T-cell (primary cell): ENCODE measurements at regions not wholly inside any gene's neighbourhood (a gene's known extent, or its start where the extent isn't known, plus 50 kb on each side); places are given as distances from the start of the nearest gene placed in this dataset.

Experiments used
- ATAC-seq, 4 experiments: fragments of 200-7000 bp in 3 of 4; fragments of 150-1000 bp in 1 of 4; cut with Tn5 transposase; replicated peaks in 1 of 4; 1 replicate in 3 of 4; 2 replicates in 1 of 4; pipeline ENCODE4 v1.10.0; 2021; ENCODE audit warnings: moderate library complexity in 3 of 4, mild to moderate bottlenecking in 2 of 4, moderate number of reproducible peaks in 1 of 4
- CTCF ChIA-PET, 2 donors: fragments of 300-600 bp; sonication (Branson Sonifier 250); formaldehyde crosslinking; loops; one replicate each; lab custom pipeline; 2022; ENCODE audit warnings: antibody characterized with exemption in 2 of 2; lab: Charles Lee
- POLR2A ChIA-PET, 2 donors: fragments of 300-600 bp; sonication (Branson Sonifier 250); formaldehyde crosslinking; loops; one replicate each; lab custom pipeline; 2022; ENCODE audit warnings: antibody characterized with exemption in 2 of 2; lab: Charles Lee
- DNase-seq, 35 experiments: peaks; one replicate each; pipeline versions ENCODE4 v3.0.0 to v3.0.0-alpha.2; 2013 to 2023
- H3K27ac ChIP-seq: one replicate; pipeline ENCODE4 v1.5.1; 2013; ENCODE audit warnings: low read length
- H3K27me3 ChIP-seq, 2 experiments: replicated peaks in 1 of 2; 1 replicate in 1 of 2; 2 replicates in 1 of 2; pipeline versions ENCODE4 v1.6.1 to v1.7.0; 2013; ENCODE audit warnings: low read length in 1 of 2, mixed read lengths in 1 of 2; ENCODE audit not compliant: control insufficient read depth in 2 of 2, insufficient read depth in 2 of 2; ENCODE audit errors: extremely low read depth in 1 of 2
- H3K36me3 ChIP-seq, 2 donors: 1 replicate in 1 of 2; 2 replicates in 1 of 2; pipeline versions ENCODE4 v1.6.1 to v1.7.0; 2013; ENCODE audit warnings: low read length in 1 of 2; ENCODE audit not compliant: control insufficient read depth in 2 of 2, insufficient read depth in 1 of 2; ENCODE audit errors: extremely low read depth in 1 of 2
- H3K4me1 ChIP-seq, 2 experiments: 1 replicate in 1 of 2; 2 replicates in 1 of 2; pipeline versions ENCODE4 v1.6.1 to v1.7.0; 2013; ENCODE audit warnings: low read length in 2 of 2, mixed read lengths in 1 of 2; ENCODE audit not compliant: insufficient read depth in 2 of 2, control insufficient read depth in 1 of 2; ENCODE audit errors: extremely low read depth in 1 of 2
- H3K4me3 ChIP-seq, 2 donors: 1 replicate in 1 of 2; 2 replicates in 1 of 2; pipeline versions ENCODE4 v1.5.1 to v1.7.0; 2013; ENCODE audit warnings: mild to moderate bottlenecking in 2 of 2, low read length in 1 of 2, moderate library complexity in 1 of 2; ENCODE audit not compliant: control insufficient read depth in 1 of 2; ENCODE audit errors: extremely low read depth in 1 of 2
- H3K9me3 ChIP-seq: 2 replicates; pipeline ENCODE4 v1.7.0; 2013
- H3K27ac Mint-ChIP-seq, 2 donors: one replicate each; pipeline ENCODE4 v1.8.0; 2020 to 2021; ENCODE audit warnings: mild to moderate bottlenecking in 2 of 2, mixed read lengths in 2 of 2
- H3K27me3 Mint-ChIP-seq, 2 donors: one replicate each; pipeline ENCODE4 v1.8.0; 2021 to 2022; ENCODE audit warnings: mixed read lengths in 2 of 2
- H3K36me3 Mint-ChIP-seq: one replicate; pipeline ENCODE4 v1.8.0; 2021; ENCODE audit warnings: mixed read lengths
- H3K4me1 Mint-ChIP-seq, 3 donors: one replicate each; pipeline ENCODE4 v1.8.0; 2020 to 2022; ENCODE audit warnings: mixed read lengths in 3 of 3, mild to moderate bottlenecking in 1 of 3
- H3K4me3 Mint-ChIP-seq, 3 donors: one replicate each; pipeline ENCODE4 v1.8.0; 2020 to 2022; ENCODE audit warnings: mild to moderate bottlenecking in 3 of 3, mixed read lengths in 3 of 3, moderate library complexity in 3 of 3
- H3K9me3 Mint-ChIP-seq, 3 donors: one replicate each; pipeline ENCODE4 v1.8.0; 2020 to 2022; ENCODE audit warnings: mixed read lengths in 3 of 3
- WGBS: methylation state at CpG from one replicate; pipeline ENCODE4 v1.1.5; 2013; ENCODE audit warnings: missing lambda C conversion rate; ENCODE audit not compliant: insufficient coverage; 5-methylcytosine and 5-hydroxymethylcytosine counted together

DNA sequence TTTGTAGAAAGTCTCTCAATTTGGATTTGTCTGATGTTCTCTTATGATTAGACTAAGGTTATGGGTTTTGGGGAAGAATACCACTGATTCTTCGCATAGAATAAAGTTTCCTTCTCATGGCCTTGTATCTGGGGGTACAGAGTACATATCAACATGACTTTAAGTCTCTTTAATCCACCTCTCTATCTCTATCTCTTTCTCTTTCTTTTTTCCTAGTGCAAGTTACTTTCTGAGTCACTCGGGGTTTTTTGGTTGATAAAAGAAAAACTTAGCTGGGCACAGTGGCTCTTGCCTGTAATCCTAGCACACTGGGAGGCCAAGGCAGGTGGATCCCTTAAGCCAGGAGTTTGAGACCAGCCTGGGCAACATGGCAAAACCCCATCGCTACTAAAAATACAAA is 100.1 kb upstream of the MAP4K3 start:
- DNase-seq (no peak), ATAC-seq (no peak)
- H3K4me1 ChIP-seq: no peaks in the 10 kb centered on the region
- Mint-ChIP-seq H3K27ac (no peak overlapping the region), H3K4me3 (no peak overlapping the region), H3K36me3 (no peaks in the 10 kb centered on the region), H3K4me1 (no peaks in the 10 kb centered on the region), H3K27me3 (peaks cover 0 to 2% of the 10 kb centered on the region in 2 donors), H3K9me3 (no peaks in the 10 kb centered on the region)
- ChIA-PET CTCF (no interaction called here), POLR2A (interaction anchor here in 1 of 2 donors (0.6 kb wide), 2 partner anchors 466 to 879 kb away, joined by 3 to 5 read pairs; no protein-coding TSS in a partner anchor)
- no peaks in the 10 kb centered on the region for H3K36me3 ChIP-seq
- 100% methylated on average over 1 of the region's 3 CpGs for WGBS
- no peak overlapping the region for H3K4me3 ChIP-seq
- peaks cover 0 to 3% of the 10 kb centered on the region in 2 experiments for H3K27me3 ChIP-seq
- H3K27ac ChIP-seq: no peak overlapping the region
- H3K9me3 ChIP-seq: no peaks in the 10 kb centered on the region

DNA sequence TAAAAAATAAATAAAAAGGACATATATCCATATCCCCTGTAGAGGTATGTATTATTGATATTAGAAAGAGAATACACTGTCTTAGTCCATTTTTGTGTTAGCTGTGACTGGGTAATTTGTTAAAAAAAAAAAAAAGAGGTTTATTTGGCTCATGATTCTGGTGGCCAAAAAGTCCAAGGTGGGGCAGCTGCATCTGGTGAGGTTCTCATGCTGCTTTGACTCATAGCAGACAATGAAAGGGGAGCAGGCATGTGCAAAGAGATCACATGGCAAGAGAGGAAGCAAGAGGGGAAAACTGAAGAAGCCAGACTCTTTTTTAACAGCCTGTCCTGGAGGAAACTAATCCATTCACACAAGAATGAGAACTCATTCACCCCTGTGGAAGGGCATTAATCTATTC is 101.6 kb upstream of the MAP4K3 start:
- Histone ChIP-seq H3K4me1 (no peaks in the 10 kb centered on the region), H3K27me3 (no peaks in the 10 kb centered on the region), H3K36me3 (no peaks in the 10 kb centered on the region), H3K4me3 (no peak overlapping the region), H3K9me3 (no peaks in the 10 kb centered on the region), H3K27ac (no peak overlapping the region)
- H3K9me3 Mint-ChIP-seq: no peaks in the 10 kb centered on the region
- peaks cover 0 to 2% of the 10 kb centered on the region in 2 donors for H3K27me3 Mint-ChIP-seq
- H3K36me3 Mint-ChIP-seq: no peaks in the 10 kb centered on the region
- no peak overlapping the region for H3K27ac Mint-ChIP-seq
- no peak overlapping the region for H3K4me3 Mint-ChIP-seq
- ATAC-seq (no peak), DNase-seq (no peak)
- no peaks in the 10 kb centered on the region for H3K4me1 Mint-ChIP-seq
- CTCF ChIA-PET: no interaction called here
- POLR2A ChIA-PET: no interaction called here

DNA sequence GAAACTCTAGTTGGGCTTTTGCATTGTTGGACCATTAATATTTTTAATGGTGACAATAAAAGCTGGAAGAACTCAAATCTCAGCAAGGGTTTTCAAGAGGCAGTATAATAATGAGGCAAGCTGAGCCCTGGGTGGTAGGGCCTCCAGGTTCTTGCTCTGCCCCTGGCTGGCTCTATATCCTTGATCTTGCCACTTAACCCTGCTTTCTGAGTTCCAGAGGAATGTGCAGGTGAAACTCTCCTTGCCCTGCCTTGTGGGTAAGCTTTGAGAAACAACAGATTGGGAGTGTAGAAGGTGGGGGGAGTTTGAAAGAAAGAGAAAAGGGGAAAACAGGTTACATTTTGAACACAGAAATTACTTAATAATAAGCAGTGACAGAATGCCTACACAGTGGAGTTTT is 103.3 kb upstream of the MAP4K3 start:
- Mint-ChIP-seq H3K4me3 (no peak overlapping the region), H3K36me3 (no peaks in the 10 kb centered on the region)
- H3K4me1 ChIP-seq: no peaks in the 10 kb centered on the region

DNA sequence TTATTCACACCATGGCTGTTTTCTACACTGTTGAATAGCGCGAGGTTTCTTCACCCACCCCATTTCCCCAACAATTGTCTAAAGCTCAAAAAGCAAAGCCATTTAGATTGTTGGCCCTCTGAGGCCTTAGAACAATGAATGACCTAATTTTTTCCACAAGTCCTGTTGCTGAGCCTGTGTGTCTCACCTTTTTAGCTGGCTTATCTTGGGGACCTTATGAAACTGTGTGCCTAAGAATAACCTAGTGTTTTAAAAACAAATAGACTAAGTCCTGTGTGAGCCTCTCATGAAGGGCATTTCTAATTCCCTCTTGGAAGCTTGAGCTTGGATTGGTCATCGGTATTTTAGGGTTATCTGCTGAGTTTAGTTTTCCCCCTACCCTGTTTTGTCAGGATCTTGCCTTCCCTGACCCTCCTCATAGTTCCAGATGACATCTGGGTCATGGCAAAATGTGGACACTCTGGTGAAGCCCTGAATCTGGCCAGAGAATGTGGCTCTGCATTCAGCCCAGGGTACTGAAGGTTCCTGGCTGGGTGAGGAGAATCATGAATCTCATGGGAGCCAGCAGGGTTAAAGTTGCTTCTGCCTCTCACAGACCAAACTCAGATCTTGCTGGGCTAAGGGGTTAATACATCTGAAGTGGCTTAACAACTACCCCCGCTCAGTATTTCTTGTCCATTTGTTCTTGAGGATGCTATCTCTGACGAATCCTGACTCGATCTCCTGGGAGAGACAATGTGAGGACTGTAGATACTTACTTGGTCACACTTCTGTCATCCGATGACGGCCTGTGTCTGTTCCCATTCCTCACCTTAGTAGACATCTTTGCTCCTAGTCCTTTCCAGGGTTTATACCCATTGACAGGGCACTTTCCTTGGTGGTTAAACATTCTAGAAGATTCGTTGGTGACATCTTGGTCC is 104.2 kb upstream of the MAP4K3 start:
- WGBS: 76% methylated on average over 3 of the region's 9 CpGs
- Mint-ChIP-seq H3K9me3 (no peaks in the 10 kb centered on the region), H3K36me3 (no peaks in the 10 kb centered on the region), H3K27ac (no peak overlapping the region), H3K4me3 (no peak overlapping the region), H3K27me3 (peaks cover 0 to 3% of the 10 kb centered on the region in 2 donors), H3K4me1 (no peaks in the 10 kb centered on the region)
- POLR2A ChIA-PET: no interaction called here
- Histone ChIP-seq H3K4me1 (no peaks in the 10 kb centered on the region), H3K27me3 (no peaks in the 10 kb centered on the region), H3K4me3 (no peak overlapping the region), H3K27ac (no peak overlapping the region), H3K9me3 (no peaks in the 10 kb centered on the region), H3K36me3 (no peaks in the 10 kb centered on the region)
- DNase-seq (no peak), ATAC-seq (no peak)
- CTCF ChIA-PET: no interaction called here

More for the DNA sequence above, 103.3 kb upstream of the MAP4K3 start:
- Mint-ChIP-seq H3K9me3 (no peaks in the 10 kb centered on the region), H3K4me1 (no peaks in the 10 kb centered on the region), H3K27ac (no peak overlapping the region), H3K27me3 (peaks cover 0 to 3% of the 10 kb centered on the region in 2 donors)
- ChIA-PET CTCF (no interaction called here), POLR2A (no interaction called here)
- Histone ChIP-seq H3K27me3 (no peaks in the 10 kb centered on the region), H3K4me3 (no peak overlapping the region), H3K27ac (no peak overlapping the region), H3K9me3 (no peaks in the 10 kb centered on the region), H3K36me3 (no peaks in the 10 kb centered on the region)
- ATAC-seq (no peak), DNase-seq (no peak)

DNA sequence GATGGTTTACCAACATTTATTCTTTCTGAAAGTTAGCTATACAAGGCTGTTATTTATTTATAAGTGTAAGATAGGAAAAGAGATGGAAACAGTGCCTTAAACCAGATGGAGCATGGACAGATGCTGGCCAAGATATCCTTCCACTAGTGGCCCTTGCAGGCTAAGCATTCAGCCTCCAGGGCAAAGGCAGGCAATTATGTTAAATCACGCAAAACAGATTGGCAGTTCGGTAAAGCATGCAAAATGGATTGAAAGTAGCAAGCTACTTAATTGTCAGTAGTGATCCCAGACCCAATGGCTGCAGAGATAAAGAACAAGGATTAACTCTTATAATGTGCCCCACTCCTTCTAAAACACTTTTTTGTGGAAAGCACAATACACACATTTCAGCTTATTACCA is 105.4 kb upstream of the MAP4K3 start:
- no peaks in the 10 kb centered on the region for H3K4me1 ChIP-seq
- WGBS: 90% methylated on average over 2 of the region's 2 CpGs
- CTCF ChIA-PET: no interaction called here
- POLR2A ChIA-PET: no interaction called here
- no peaks in the 10 kb centered on the region for H3K27me3 ChIP-seq
- no peak overlapping the region for H3K4me3 ChIP-seq
- no peaks in the 10 kb centered on the region for H3K9me3 Mint-ChIP-seq
- no peak overlapping the region for H3K4me3 Mint-ChIP-seq
- ATAC-seq: no peak
- DNase-seq: no peak
- no peaks in the 10 kb centered on the region for H3K36me3 Mint-ChIP-seq
- peaks cover 0 to 3% of the 10 kb centered on the region in 2 donors for H3K27me3 Mint-ChIP-seq
- no peaks in the 10 kb centered on the region for H3K9me3 ChIP-seq
- H3K27ac Mint-ChIP-seq: no peak overlapping the region
- no peak overlapping the region for H3K27ac ChIP-seq
- no peaks in the 10 kb centered on the region for H3K36me3 ChIP-seq
- no peaks in the 10 kb centered on the region for H3K4me1 Mint-ChIP-seq

DNA sequence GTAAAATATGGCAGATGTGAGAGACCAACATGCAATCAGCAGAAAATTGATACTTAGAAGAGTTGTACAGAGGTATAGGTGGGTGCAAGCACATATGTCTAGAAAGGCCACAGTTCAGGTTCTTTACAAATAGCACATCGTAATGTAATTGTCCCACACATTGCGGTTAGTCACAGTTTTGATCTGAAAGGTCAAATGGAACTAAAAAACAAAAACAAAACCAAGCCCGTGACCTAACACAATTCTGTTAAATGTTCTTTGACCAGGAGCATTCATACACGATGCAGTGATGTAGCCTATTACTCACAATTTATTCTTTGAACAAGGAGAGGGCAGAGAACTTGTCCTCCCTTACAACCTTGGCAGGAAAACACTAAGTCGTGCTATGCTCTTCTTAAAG is 108.9 kb upstream of the MAP4K3 start:
- DNase-seq (no peak), ATAC-seq (no peak)
- no peaks in the 10 kb centered on the region for H3K36me3 Mint-ChIP-seq
- no peaks in the 10 kb centered on the region for H3K9me3 Mint-ChIP-seq
- no peak overlapping the region for H3K4me3 Mint-ChIP-seq
- no peaks in the 10 kb centered on the region for H3K4me1 Mint-ChIP-seq
- Histone ChIP-seq H3K36me3 (no peaks in the 10 kb centered on the region), H3K4me1 (no peaks in the 10 kb centered on the region), H3K9me3 (no peaks in the 10 kb centered on the region), H3K27me3 (no peaks in the 10 kb centered on the region), H3K4me3 (no peak overlapping the region), H3K27ac (no peak overlapping the region)
- H3K27ac Mint-ChIP-seq: no peak overlapping the region
- peaks cover 0 to 1% of the 10 kb centered on the region in 2 donors for H3K27me3 Mint-ChIP-seq
- ChIA-PET CTCF (no interaction called here), POLR2A (no interaction called here)
- 86% methylated on average over 1 of the region's 5 CpGs for WGBS
